HFFc6 (cell line): ENCODE measurements at regions not wholly inside any gene's neighbourhood (a gene's known extent, or its start where the extent isn't known, plus 50 kb on each side); places are given as distances from the start of the nearest gene placed in this dataset.

Source experiments
- DNase-seq: peaks from one replicate; pipeline ENCODE4 v3.0.0-alpha.2; 2018
- H3K27ac Mint-ChIP-seq: 2 replicates; pipeline ENCODE4 v1.8.0; 2020; ENCODE audit warnings: mild to moderate bottlenecking, mixed read lengths
- H3K27me3 Mint-ChIP-seq: 2 replicates; pipeline ENCODE4 v1.8.0; 2021; ENCODE audit warnings: mild to moderate bottlenecking, moderate library complexity, mixed read lengths; ENCODE audit not compliant: insufficient read depth
- H3K36me3 Mint-ChIP-seq: 2 replicates; pipeline ENCODE4 v1.8.0; 2021; ENCODE audit warnings: low read depth, mixed read lengths
- H3K4me1 Mint-ChIP-seq: 2 replicates; pipeline ENCODE4 v1.8.0; 2020; ENCODE audit warnings: low read depth, mixed read lengths
- H3K4me3 Mint-ChIP-seq: 2 replicates; pipeline ENCODE4 v1.8.0; 2020; ENCODE audit warnings: mild to moderate bottlenecking, moderate library complexity, mixed read lengths
- H3K9me3 Mint-ChIP-seq: 2 replicates; pipeline ENCODE4 v1.8.0; 2020; ENCODE audit warnings: mild to moderate bottlenecking, mixed read lengths
- CTCF ChIP-seq: fragments of 200-600 bp; sonication (generic); IDR thresholded peaks from 2 replicates; pipeline ENCODE4 v1.5.0; 2021; ENCODE audit warnings: antibody characterized with exemption, mild to moderate bottlenecking

- peaks cover 21% of the 10 kb centered on the region for H3K27me3 Mint-ChIP-seq
- H3K36me3 Mint-ChIP-seq = no peaks in the 10 kb centered on the region
- TF ChIP-seq CTCF = no peak
- H3K27ac Mint-ChIP-seq = no peak overlapping the region
- no peak overlapping the region for H3K4me3 Mint-ChIP-seq
- H3K9me3 Mint-ChIP-seq = no peaks in the 10 kb centered on the region
- DNase-seq = no peak
- no peaks in the 10 kb centered on the region for H3K4me1 Mint-ChIP-seq
Observed at GRCh38 chr6:33521489-33522091, 58.5 kb downstream of the BAK1 start.
